ENCODE measurements at regions not wholly inside any gene's neighbourhood (a gene's known extent, or its start where the extent isn't known, plus 50 kb on each side); places are given as distances from the start of the nearest gene placed in this dataset.

DNA sequence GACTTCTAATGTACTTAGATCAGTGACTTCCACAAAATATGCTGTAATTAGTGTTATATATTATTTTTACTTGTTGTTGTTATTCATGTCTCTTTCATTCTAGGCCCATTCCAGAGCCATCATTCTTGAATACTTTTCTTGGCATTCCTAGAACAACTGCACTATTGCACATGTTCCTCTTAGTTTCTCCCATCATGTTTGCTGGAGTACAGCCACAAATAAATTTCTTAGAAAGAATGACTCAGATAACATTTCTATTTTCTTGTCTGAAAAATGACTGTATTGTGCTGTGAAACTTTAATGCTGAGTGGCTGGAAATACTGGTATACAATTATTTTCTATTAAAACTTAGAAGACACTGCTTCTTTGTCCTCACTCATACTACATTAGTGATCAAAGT lies 651.0 kb upstream of the STEAP1 start:
- Histone ChIP-seq H3K36me3 (no peaks in the 10 kb centered on the region), H3K27ac (no peak overlapping the region), H3K4me1 (no peaks in the 10 kb centered on the region), H3K27me3 (no peaks in the 10 kb centered on the region), H3K9me3 (peaks cover 0 to 6% (median 0%) of the 10 kb centered on the region in 12 donors), H3K4me3 (no peak overlapping the region)
- ATAC-seq (no peak), DNase-seq (no peak)
- TF ChIP-seq, protein P1, sequence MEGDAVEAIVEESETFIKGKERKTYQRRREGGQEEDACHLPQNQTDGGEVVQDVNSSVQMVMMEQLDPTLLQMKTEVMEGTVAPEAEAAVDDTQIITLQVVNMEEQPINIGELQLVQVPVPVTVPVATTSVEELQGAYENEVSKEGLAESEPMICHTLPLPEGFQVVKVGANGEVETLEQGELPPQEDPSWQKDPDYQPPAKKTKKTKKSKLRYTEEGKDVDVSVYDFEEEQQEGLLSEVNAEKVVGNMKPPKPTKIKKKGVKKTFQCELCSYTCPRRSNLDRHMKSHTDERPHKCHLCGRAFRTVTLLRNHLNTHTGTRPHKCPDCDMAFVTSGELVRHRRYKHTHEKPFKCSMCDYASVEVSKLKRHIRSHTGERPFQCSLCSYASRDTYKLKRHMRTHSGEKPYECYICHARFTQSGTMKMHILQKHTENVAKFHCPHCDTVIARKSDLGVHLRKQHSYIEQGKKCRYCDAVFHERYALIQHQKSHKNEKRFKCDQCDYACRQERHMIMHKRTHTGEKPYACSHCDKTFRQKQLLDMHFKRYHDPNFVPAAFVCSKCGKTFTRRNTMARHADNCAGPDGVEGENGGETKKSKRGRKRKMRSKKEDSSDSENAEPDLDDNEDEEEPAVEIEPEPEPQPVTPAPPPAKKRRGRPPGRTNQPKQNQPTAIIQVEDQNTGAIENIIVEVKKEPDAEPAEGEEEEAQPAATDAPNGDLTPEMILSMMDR (IDR thresholded peaks at IDR 0.05) = no peak
- no peak for TF ChIP-seq POLR2A (IDR thresholded peaks at IDR 0.05)
- intact Hi-C loops (cut with DNase I) = no loop called here

DNA sequence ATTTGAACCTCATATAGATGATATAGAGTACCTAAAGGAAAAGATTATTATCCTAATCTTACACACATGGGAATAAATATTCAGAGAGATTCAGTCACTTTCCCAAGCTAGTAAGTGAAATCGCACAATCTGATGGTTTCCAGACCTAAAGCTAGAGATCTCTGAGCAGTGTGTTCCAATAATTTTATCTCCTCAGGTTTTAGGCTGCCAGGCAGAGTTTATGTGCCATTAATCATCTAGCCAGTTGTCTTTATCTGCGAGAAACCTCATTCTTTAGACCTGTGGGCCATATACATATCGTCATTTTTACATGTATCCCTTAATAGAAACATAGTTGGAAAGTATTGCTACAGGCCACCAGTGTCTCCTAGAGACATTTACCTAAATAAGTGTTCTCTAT lies 647.2 kb upstream of the STEAP1 start:
- 66 to 79% (median 74%) methylated on average over 3 of the region's 3 CpGs for WGBS, 4 donors
- intact Hi-C loops (cut with DNase I) = no loop called here

DNA sequence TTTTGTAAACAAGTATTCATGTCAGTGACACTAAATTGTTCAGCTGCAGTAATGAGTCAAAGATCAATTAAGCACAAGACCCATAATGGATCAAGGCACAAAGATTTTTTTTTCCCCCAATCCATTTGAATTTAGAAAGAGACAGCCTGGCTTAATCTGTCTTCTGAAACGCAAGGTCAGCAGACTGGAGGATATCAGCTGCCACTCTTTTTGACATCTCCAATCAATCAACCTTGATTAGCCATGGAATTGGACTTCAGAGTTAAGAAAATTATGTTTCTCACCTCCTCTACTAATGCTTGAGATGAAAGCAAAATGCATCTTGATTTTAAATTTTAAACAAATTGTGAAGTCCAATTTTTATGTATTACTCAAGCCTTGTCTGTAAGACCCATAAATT lies 642.4 kb upstream of the STEAP1 start:
- DNase-seq (no peak), ATAC-seq (no peak)
- Histone ChIP-seq H3K9me3 (peaks cover 0 to 10% (median 0%) of the 10 kb centered on the region in 12 donors), H3K4me3 (no peak overlapping the region), H3K27ac (no peak overlapping the region), H3K36me3 (no peaks in the 10 kb centered on the region), H3K27me3 (no peaks in the 10 kb centered on the region), H3K4me1 (no peaks in the 10 kb centered on the region)
- TF ChIP-seq POLR2A (IDR thresholded peaks at IDR 0.05) = no peak
- TF ChIP-seq, protein P1 (IDR thresholded peaks at IDR 0.05) = no peak
- WGBS, 4 donors = 25 to 52% (median 37%) methylated on average over 1 of the region's 1 CpG
- intact Hi-C loops (cut with DNase I) = no loop called here

More for the DNA sequence above, 647.2 kb upstream of the STEAP1 start:
- peaks cover 0 to 6% (median 0%) of the 10 kb centered on the region in 12 donors for H3K9me3 ChIP-seq
- no peak for TF ChIP-seq POLR2A (IDR thresholded peaks at IDR 0.05)
- TF ChIP-seq, protein P1 (IDR thresholded peaks at IDR 0.05) = no peak
- no peak overlapping the region for H3K27ac ChIP-seq
- no peaks in the 10 kb centered on the region for H3K36me3 ChIP-seq
- no peak overlapping the region for H3K4me3 ChIP-seq
- ATAC-seq = no peak
- no peaks in the 10 kb centered on the region for H3K4me1 ChIP-seq
- no peak for DNase-seq
- H3K27me3 ChIP-seq = no peaks in the 10 kb centered on the region

DNA sequence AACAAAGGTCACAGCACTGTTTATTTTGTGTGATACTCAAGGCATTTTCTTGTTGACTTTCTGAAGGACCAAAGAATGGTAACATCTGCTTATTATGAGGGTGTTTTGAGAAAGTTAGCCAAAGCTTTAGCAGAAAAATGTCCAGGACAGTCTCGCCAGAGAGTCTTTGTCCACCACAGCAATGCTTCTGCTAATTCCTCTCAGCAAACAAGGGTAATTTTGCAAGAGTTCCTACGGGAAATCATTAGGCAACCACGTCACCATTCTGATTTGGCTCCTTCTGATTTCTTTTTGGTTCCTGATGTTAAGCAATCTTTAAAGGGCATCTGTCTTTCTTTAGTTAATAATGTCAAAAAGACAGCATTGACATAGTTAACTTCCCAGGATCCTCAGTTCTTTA lies 639.3 kb upstream of the STEAP1 start:
- DNase-seq (no peak), ATAC-seq (no peak)
- intact Hi-C loops (cut with DNase I) = no loop called here
- Histone ChIP-seq H3K36me3 (no peaks in the 10 kb centered on the region), H3K9me3 (peaks cover 0 to 10% (median 0%) of the 10 kb centered on the region in 12 donors), H3K4me1 (no peaks in the 10 kb centered on the region), H3K4me3 (no peak overlapping the region), H3K27me3 (no peaks in the 10 kb centered on the region), H3K27ac (no peak overlapping the region)
- 57 to 62% (median 60%) methylated on average over 3 of the region's 3 CpGs for WGBS, 4 donors
- no peak for TF ChIP-seq POLR2A (IDR thresholded peaks at IDR 0.05)
- TF ChIP-seq, protein P1 (IDR thresholded peaks at IDR 0.05) = no peak

Data from heart left ventricle (tissue), 16 donors.